ENCODE measurements at regions not wholly inside any gene's neighbourhood (a gene's known extent, or its start where the extent isn't known, plus 50 kb on each side); places are given as distances from the start of the nearest gene placed in this dataset.

- TF ChIP-seq CTCF (IDR thresholded peaks at IDR 0.05; ENCODE audit: low read length, missing control alignments): no peak
- H3K4me3 ChIP-seq (replicated peaks; ENCODE audit: low read depth, low read length): no peak overlapping the region
- no peak for DNase-seq (ENCODE audit: low read depth)
These were observed 345.0 kb downstream of the PREX1 start for GRCh38 chr20:48482790-48483189.

GRCh38 chr20:48480216-48480772 is 347.5 kb downstream of the PREX1 start:
- no peak for TF ChIP-seq CTCF (IDR thresholded peaks at IDR 0.05; ENCODE audit: low read length, missing control alignments)
- H3K4me3 ChIP-seq (replicated peaks; ENCODE audit: low read depth, low read length): no peak overlapping the region
- DNase-seq (ENCODE audit: low read depth): no peak

GRCh38 chr20:48478806-48479585 is 348.8 kb downstream of the PREX1 start:
- H3K4me3 ChIP-seq (replicated peaks; ENCODE audit: low read depth, low read length): no peak overlapping the region
- no peak for DNase-seq (ENCODE audit: low read depth)
- no peak for TF ChIP-seq CTCF (IDR thresholded peaks at IDR 0.05; ENCODE audit: low read length, missing control alignments)

- no peak overlapping the region for H3K4me3 ChIP-seq (replicated peaks; ENCODE audit: low read depth, low read length)
- no peak for TF ChIP-seq CTCF (IDR thresholded peaks at IDR 0.05; ENCODE audit: low read length, missing control alignments)
- DNase-seq (ENCODE audit: low read depth): no peak
These were observed 349.4 kb downstream of the PREX1 start for GRCh38 chr20:48478370-48478769.

- no peak for TF ChIP-seq CTCF (IDR thresholded peaks at IDR 0.05; ENCODE audit: low read length, missing control alignments)
- DNase-seq (ENCODE audit: low read depth): no peak
- no peak overlapping the region for H3K4me3 ChIP-seq (replicated peaks; ENCODE audit: low read depth, low read length)
These were observed 350.9 kb downstream of the PREX1 start for GRCh38 chr20:48476854-48477253.

- no peak overlapping the region for H3K4me3 ChIP-seq (replicated peaks; ENCODE audit: low read depth, low read length)
- no peak for TF ChIP-seq CTCF (IDR thresholded peaks at IDR 0.05; ENCODE audit: low read length, missing control alignments)
- DNase-seq (ENCODE audit: low read depth): no peak
These were observed 353.8 kb downstream of the PREX1 start for GRCh38 chr20:48474022-48474421.

Data from fibroblast of pulmonary artery (primary cell).